ENCODE measurements at regions not wholly inside any gene's neighbourhood (a gene's known extent, or its start where the extent isn't known, plus 50 kb on each side); places are given as distances from the start of the nearest gene placed in this dataset.
"Not testable (repeated sequence)": the region's sequence is repeated elsewhere in the genome, so short reads cannot be mapped to it uniquely, and the experiment has no call there.

GRCh38 chr15:45804028-45804427 lies 169.2 kb downstream of the SQOR start:
- no peak overlapping the region for H3K4me3 ChIP-seq (ENCODE audit: low read depth, low read length)
- no peak for TF ChIP-seq CTCF (IDR thresholded peaks at IDR 0.05; ENCODE audit: low read depth, low read length)

- TF ChIP-seq CTCF (IDR thresholded peaks at IDR 0.05; ENCODE audit: low read depth, low read length): no peak
- H3K4me3 ChIP-seq (ENCODE audit: low read depth, low read length): no peak overlapping the region
These were observed 175.4 kb downstream of the SQOR start for GRCh38 chr15:45810201-45810600.

- no peak overlapping the region for H3K4me3 ChIP-seq (ENCODE audit: low read depth, low read length)
- TF ChIP-seq CTCF (IDR thresholded peaks at IDR 0.05; ENCODE audit: low read depth, low read length): no peak
These were observed 177.4 kb downstream of the SQOR start for GRCh38 chr15:45812200-45812599.

- not testable (repeated sequence) for H3K4me3 ChIP-seq (ENCODE audit: low read depth, low read length)
These were observed 182.7 kb downstream of the SQOR start for GRCh38 chr15:45817578-45817977.

GRCh38 chr15:45821390-45821789 lies 186.6 kb downstream of the SQOR start:
- TF ChIP-seq CTCF (IDR thresholded peaks at IDR 0.05; ENCODE audit: low read depth, low read length): no peak
- H3K4me3 ChIP-seq (ENCODE audit: low read depth, low read length): no peak overlapping the region

- not testable (repeated sequence) for H3K4me3 ChIP-seq (ENCODE audit: low read depth, low read length)
These were observed 188.1 kb downstream of the SQOR start for GRCh38 chr15:45822968-45823367.

GRCh38 chr15:45827275-45827674 lies 192.4 kb downstream of the SQOR start:
- no peak for TF ChIP-seq CTCF (IDR thresholded peaks at IDR 0.05; ENCODE audit: low read depth, low read length)

GRCh38 chr15:45827766-45828165 lies 192.9 kb downstream of the SQOR start:
- TF ChIP-seq CTCF (IDR thresholded peaks at IDR 0.05; ENCODE audit: low read depth, low read length): no peak
- H3K4me3 ChIP-seq (ENCODE audit: low read depth, low read length): no peak overlapping the region

More at GRCh38 chr15:45827275-45827674, 192.4 kb downstream of the SQOR start:
- no peak overlapping the region for H3K4me3 ChIP-seq (ENCODE audit: low read depth, low read length)

All from WI38 (cell line).